Esophagus squamous epithelium (tissue), 5 donors: ENCODE measurements at regions not wholly inside any gene's neighbourhood (a gene's known extent, or its start where the extent isn't known, plus 50 kb on each side); places are given as distances from the start of the nearest gene placed in this dataset.

Experiments used
- DNase-seq: peaks from one replicate; lab custom pipeline; 2025; lab: John Stamatoyannopoulos, UW
- H3K27ac ChIP-seq, 4 donors: fragments of 200-600 bp; sonication (generic); one replicate each; pipeline ENCODE4 v1.5.1; 2016 to 2019; ENCODE audit warnings: mild to moderate bottlenecking in 1 of 4
- H3K27me3 ChIP-seq, 4 donors: fragments of 200-600 bp; sonication (generic); 1 replicate in 3 of 4; 2 replicates in 1 of 4; pipeline versions ENCODE4 v1.5.1 to v1.6.0; 2017 to 2021; ENCODE audit warnings: antibody characterized with exemption in 1 of 4
- H3K36me3 ChIP-seq, 3 donors: fragments of 200-600 bp; sonication (generic); one replicate each; pipeline ENCODE4 v1.5.1; 2016 to 2019
- H3K4me1 ChIP-seq, 3 donors: fragments of 200-600 bp; sonication (generic); one replicate each; pipeline ENCODE4 v1.5.1; 2017 to 2019
- H3K4me3 ChIP-seq, 4 donors: fragments of 200-600 bp; sonication (generic); 1 replicate in 3 of 4; 2 replicates in 1 of 4; pipeline ENCODE4 v1.5.1; 2016 to 2019; ENCODE audit warnings: mild to moderate bottlenecking in 2 of 4, moderate library complexity in 1 of 4
- H3K9me3 ChIP-seq, 3 donors: fragments of 200-600 bp; sonication (generic); one replicate each; pipeline ENCODE4 v1.5.1; 2016 to 2019
- POLR2A ChIP-seq, 4 donors: fragments of 450-650 bp; IDR thresholded peaks; one replicate each; pipeline ENCODE4 v1.6.1; 2017; ENCODE audit warnings: antibody characterized with exemption in 4 of 4, mild to moderate bottlenecking in 4 of 4, moderate library complexity in 3 of 4
- WGBS, 2 donors: methylation state at CpG; one replicate each; pipeline ENCODE4 v1.1.5; 2018; 5-methylcytosine and 5-hydroxymethylcytosine counted together
- intact Hi-C: fragments of 100-400 bp; cut with DNase I; formaldehyde crosslinking; loops from one replicate; pipeline ENCODE4 v1.15.0; 2022
- TF ChIP-seq, protein P1 (sequence below), 6 experiments: fragments of 450-650 bp in 4 of 6; fragments of 200-600 bp in 2 of 6; sonication (generic) in 2 of 6; IDR thresholded peaks; one replicate each; pipeline ENCODE4 v1.5.1; 2016 to 2019; ENCODE audit warnings: antibody characterized with exemption in 6 of 6, mild to moderate bottlenecking in 4 of 6, moderate library complexity in 4 of 6
- donor health status: DM: yes; HTN: yes; CAD: no.

DNA sequence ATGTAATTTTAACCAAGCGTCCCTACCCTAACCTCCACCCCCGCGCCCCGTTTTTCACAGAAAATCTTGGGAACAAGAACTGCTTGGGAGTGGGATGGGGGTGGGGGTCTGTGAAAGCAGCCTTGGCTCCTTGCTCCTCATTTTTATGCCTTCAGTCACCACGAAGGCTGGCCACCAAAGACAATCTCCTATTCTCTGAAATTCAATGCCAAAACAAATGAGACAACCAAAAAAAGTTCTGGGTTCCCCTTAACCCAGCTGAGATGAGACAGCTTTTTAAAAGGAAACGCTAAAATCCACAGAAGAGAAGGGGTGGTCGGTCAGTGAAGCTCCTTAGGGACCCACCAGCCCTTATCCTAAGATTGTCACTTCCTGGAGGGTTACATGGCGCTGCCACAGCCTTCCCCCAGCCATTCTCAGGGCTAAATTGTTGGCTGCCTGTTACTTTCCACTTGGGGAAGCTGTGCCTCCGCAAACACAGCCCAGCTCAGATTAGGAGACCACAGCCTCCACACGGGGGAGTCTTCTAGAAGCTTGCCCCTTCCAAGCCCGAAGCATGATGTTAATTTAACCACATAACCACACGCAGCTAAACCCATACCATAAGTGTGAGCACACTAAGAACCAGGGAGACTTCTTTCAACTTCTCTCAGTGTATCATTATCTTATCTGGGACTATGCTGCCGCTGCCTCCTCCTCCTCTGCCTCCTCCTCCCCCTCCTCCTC, 136.3 kb downstream of the FOXD1 start:
- WGBS, 2 donors: 47 to 62% methylated on average over 12 of the region's 13 CpGs
- no peak for DNase-seq
- H3K9me3 ChIP-seq: no peaks in the 10 kb centered on the region
- H3K4me1 ChIP-seq: peaks cover 0 to 13% (median 3%) of the 10 kb centered on the region in 3 donors
- intact Hi-C loops: no loop called here
- H3K27me3 ChIP-seq: peaks cover 0 to 83% (median 0%) of the 10 kb centered on the region in 4 donors
- no peak overlapping the region for H3K27ac ChIP-seq
- TF ChIP-seq, protein P1, sequence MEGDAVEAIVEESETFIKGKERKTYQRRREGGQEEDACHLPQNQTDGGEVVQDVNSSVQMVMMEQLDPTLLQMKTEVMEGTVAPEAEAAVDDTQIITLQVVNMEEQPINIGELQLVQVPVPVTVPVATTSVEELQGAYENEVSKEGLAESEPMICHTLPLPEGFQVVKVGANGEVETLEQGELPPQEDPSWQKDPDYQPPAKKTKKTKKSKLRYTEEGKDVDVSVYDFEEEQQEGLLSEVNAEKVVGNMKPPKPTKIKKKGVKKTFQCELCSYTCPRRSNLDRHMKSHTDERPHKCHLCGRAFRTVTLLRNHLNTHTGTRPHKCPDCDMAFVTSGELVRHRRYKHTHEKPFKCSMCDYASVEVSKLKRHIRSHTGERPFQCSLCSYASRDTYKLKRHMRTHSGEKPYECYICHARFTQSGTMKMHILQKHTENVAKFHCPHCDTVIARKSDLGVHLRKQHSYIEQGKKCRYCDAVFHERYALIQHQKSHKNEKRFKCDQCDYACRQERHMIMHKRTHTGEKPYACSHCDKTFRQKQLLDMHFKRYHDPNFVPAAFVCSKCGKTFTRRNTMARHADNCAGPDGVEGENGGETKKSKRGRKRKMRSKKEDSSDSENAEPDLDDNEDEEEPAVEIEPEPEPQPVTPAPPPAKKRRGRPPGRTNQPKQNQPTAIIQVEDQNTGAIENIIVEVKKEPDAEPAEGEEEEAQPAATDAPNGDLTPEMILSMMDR (IDR thresholded peaks at IDR 0.05): no peak
- TF ChIP-seq POLR2A (IDR thresholded peaks at IDR 0.05): no peak
- H3K36me3 ChIP-seq: no peaks in the 10 kb centered on the region
- H3K4me3 ChIP-seq: no peak overlapping the region

DNA sequence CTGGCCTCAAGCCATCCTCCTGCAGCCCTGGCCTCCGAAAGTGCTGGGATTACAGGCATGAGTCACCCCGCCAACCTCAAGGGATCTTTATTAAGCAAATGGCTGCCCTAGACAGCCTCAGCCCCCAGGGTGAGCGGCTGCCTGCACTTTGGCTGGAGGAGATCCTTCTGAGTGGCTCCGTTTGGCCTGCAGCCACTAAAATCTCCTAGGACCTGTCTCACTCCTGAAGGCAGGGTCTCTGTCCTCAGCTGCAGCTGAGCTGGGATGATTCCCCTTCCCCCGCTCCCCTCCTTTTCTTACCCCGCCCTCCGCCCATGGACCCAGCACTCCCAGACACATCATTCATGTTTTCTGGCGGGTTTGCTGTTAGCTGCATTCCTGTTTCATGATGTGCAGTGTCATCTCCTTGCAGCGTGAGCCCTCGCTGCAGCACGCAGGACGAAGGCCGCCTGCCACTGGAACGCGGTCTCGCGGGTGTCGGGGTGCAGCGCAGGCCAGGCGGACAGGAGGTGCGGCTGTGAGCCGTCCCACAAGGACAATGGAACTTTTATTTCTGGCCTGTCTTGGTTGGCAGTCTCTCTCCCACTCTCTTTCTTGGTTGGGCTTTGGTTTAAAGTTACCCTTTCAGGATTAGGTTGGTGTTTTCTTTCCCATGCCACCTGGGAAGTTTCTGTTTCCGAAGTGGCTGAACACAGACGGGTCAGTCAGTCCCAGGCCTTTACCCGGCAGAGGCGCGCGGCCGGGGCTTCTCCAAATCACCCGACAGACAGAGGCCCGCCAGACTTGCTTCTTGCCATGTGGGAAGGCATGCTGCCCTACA, 137.1 kb downstream of the FOXD1 start:
- Histone ChIP-seq H3K36me3 (no peaks in the 10 kb centered on the region), H3K4me3 (peak overlapping the region in 2 of 4 donors; percentile 5 to 19), H3K9me3 (no peaks in the 10 kb centered on the region), H3K27me3 (peaks cover 0 to 83% (median 0%) of the 10 kb centered on the region in 4 donors), H3K4me1 (peaks cover 0 to 13% (median 3%) of the 10 kb centered on the region in 3 donors), H3K27ac (peak overlapping the region in 1 of 4 donors; percentile 23)
- TF ChIP-seq POLR2A (IDR thresholded peaks at IDR 0.05): no peak
- TF ChIP-seq, protein P1 (IDR thresholded peaks at IDR 0.05): no peak
- intact Hi-C loops: no loop called here
- no peak for DNase-seq
- WGBS, 2 donors: 16 to 55% methylated on average over 12 to 29 of the region's 31 CpGs

DNA sequence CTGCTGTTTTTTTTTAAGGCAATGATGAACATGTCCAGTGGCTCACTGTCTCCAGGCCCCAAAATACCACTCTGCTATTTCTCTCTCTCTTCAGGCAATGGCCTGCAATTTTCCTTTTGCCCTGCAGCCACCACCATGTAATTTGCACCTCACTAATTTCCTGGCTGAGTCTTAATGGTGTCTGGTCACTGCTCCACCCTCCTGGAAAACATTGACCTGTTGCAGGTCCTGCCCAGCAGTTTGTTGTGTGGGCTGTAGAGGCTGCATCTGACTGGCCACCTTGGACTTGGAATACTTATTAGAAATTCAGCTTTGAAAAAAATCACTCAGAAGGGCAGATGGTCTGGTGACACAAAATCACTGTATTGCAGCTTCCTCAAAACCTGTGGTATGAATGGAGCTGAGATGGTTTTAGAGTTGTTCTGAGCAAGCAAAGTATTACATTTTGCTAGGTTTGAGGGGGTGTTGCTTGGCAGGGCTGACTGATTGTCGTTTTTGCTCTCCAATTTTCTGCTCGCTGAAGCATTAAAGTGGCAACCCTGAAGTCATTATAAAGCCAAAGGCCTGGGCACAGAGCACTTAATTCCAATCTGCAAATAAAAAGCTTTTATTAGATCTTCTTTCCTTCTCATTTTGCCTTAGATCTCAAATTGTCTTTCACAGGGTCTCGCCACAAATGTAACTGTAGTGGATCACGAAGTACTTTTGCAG, 134.8 kb downstream of the TMEM174 start:
- Histone ChIP-seq H3K9me3 (no peaks in the 10 kb centered on the region), H3K27me3 (peaks cover 4 to 88% (median 15%) of the 10 kb centered on the region in 4 donors), H3K4me3 (no peak overlapping the region), H3K36me3 (no peaks in the 10 kb centered on the region), H3K27ac (no peak overlapping the region), H3K4me1 (peaks cover 8 to 23% (median 10%) of the 10 kb centered on the region in 3 donors)
- intact Hi-C loops: loop anchor here (10.0 kb wide), 1 partner anchor 137 kb away; the partner anchor contains the start of gene FOXD1
- WGBS, 2 donors: 68 to 85% methylated on average over 4 of the region's 4 CpGs
- TF ChIP-seq, protein P1 (IDR thresholded peaks at IDR 0.05): no peak
- TF ChIP-seq POLR2A (IDR thresholded peaks at IDR 0.05): no peak
- no peak for DNase-seq

DNA sequence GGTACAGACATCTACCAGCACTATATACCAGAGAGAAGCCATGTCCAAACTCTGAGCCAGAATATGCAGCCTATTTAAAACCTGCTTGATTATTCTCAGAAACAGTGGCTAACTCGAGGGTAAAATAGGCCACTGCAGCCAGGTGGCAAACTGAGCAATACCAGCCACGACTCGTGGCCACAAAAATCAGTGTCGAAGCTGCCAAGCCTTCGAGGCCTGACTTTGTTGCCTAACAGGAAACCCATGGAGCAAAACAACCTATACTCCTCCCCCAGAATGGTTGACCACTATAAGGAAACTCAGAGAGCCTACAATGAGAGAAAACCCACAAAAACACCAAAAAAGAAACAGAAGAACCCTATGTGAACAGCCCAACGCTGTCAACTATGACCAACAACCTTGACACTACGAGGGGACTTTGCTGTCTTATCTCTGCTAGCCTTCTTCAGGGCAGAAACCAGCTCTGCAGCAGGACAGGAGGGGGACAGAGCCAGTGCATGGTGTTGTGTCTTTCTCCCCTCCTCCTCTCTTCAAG, 133.8 kb downstream of the TMEM174 start:
- peaks cover 7 to 88% (median 20%) of the 10 kb centered on the region in 4 donors for H3K27me3 ChIP-seq
- intact Hi-C loops: loop anchor here (10.0 kb wide), 1 partner anchor 138 kb away; the partner anchor contains the start of gene FOXD1
- peaks cover 8 to 24% (median 10%) of the 10 kb centered on the region in 3 donors for H3K4me1 ChIP-seq
- no peak for DNase-seq
- no peaks in the 10 kb centered on the region for H3K36me3 ChIP-seq
- no peak overlapping the region for H3K27ac ChIP-seq
- H3K9me3 ChIP-seq: no peaks in the 10 kb centered on the region
- TF ChIP-seq POLR2A (IDR thresholded peaks at IDR 0.05): no peak
- TF ChIP-seq, protein P1 (IDR thresholded peaks at IDR 0.05): no peak
- WGBS, 2 donors: 72 to 73% methylated on average over 7 of the region's 7 CpGs
- H3K4me3 ChIP-seq: no peak overlapping the region
